HG02970 (cell line): ENCODE measurements at regions not wholly inside any gene's neighbourhood (a gene's known extent, or its start where the extent isn't known, plus 50 kb on each side); places are given as distances from the start of the nearest gene placed in this dataset.
A peak's percentile ranks its signal among the peaks of the same experiment; 100 is the strongest.
"Not testable (repeated sequence)": the region's sequence is repeated elsewhere in the genome, so short reads cannot be mapped to it uniquely, and the experiment has no call there.

Source experiments
- ATAC-seq: cut with Tn5 transposase; IDR thresholded peaks from one replicate; pipeline ENCODE4 v1.9.1; 2021; ENCODE audit warnings: mild to moderate bottlenecking, moderate library complexity, moderate number of reproducible peaks; ENCODE audit not compliant: unreplicated experiment, low FRiP score

DNA sequence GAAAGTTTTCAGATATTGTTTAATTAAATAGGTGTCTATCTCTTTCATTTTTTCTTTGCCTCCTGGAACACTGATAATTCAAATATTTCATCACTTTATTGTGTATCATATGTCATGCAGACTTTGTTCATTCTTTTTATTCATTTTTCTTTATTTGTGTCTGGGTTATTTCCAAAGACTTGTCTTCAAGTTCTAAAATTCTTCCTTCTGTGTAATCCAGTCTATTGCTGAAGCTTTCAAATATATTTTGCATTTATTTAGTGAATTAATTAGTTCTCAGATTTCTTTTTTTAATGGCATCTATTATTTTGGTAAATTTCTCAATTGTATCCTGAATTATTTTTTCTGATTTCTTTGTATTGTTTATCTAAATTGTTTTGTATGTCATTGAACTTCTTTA is 70.1 kb downstream of the ZNF330 start:
- no peak for ATAC-seq

GRCh38 chr4:141294306-141294705 is 73.6 kb downstream of the ZNF330 start:
- no peak for ATAC-seq

DNA sequence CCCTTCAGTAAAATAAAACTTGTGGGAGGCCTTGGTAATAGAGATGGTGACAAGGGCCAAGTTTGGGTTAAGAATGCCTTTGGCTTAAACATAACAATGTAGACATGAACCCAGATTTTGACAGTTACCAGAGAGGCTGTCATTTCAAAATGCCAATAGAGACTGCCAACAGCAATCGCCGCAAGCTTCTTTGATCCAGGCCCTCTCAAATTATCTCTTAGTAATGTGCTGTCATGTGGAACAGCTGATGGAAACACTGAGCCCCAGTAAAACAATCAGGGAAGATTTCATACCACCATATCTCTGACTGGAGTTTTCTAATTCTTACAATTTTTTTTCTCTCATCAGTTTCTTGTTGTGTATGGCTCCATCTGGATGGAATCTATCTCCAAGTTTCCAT is 80.5 kb downstream of the ZNF330 start:
- ATAC-seq, result no peak

- no peak for ATAC-seq
Observed at GRCh38 chr4:141302924-141303323, 82.2 kb downstream of the ZNF330 start.

- no peak for ATAC-seq
Observed at GRCh38 chr4:141304346-141304745, 83.7 kb downstream of the ZNF330 start.

- ATAC-seq, result no peak
Observed at GRCh38 chr4:141306331-141306730, 85.6 kb downstream of the ZNF330 start.

DNA sequence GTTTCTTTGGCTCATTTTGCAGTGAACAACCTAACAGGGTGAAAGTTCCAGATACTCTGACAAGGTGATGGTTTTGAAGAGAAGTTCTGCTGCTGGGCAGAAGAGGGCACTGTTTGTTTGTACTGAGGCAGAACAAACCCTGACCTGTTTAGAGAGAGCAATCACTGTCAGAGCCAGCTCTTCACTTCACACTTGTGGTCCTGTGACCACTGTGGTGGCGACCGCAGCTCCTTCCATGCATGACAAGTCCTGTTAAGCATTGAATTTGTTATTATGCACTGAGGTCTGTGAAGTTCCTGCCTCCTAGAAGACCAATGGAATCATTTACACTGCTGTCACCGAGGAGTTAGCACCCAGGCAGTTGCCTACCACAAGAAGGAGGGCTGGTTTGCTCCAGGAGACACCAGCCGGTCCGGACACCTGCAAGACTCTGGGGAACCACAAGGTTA is 86.6 kb downstream of the ZNF330 start:
- ATAC-seq, result peak; percentile 100

GRCh38 chr4:141309874-141310273 is 89.2 kb downstream of the ZNF330 start:
- no peak for ATAC-seq

GRCh38 chr4:141311246-141312204 is 90.8 kb downstream of the ZNF330 start:
- ATAC-seq, result no peak

GRCh38 chr4:141314627-141315026 is 93.9 kb downstream of the ZNF330 start:
- ATAC-seq, result no peak

DNA sequence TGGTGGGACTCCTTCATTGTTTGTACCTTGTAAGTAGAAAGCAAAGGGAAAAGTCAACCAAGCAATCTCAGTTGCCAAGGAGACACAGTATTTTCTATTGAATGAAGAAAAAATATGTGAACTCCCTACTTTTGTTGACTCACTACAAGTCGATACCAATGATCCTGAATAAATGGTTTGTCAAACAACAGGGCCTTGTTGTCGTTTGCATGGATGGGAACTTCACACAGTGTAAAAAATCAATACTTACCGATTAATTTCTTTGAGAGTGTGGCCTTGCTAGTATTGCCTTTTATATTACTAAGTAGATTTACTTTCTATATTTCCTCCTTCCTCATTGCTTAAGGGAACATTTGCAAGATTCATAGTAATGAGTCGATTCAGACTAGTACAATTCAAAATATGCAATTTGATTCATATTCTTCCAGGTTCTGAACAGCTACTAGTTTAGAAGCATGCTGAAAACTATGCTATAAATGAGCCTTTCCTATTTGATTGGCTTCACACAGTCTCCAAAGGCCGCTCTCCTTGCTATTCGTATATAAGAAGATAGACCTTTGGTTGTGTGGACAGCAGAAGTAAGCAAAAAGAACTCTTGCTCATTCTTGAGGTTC is 108.0 kb downstream of the ZNF330 start:
- ATAC-seq, result no peak

DNA sequence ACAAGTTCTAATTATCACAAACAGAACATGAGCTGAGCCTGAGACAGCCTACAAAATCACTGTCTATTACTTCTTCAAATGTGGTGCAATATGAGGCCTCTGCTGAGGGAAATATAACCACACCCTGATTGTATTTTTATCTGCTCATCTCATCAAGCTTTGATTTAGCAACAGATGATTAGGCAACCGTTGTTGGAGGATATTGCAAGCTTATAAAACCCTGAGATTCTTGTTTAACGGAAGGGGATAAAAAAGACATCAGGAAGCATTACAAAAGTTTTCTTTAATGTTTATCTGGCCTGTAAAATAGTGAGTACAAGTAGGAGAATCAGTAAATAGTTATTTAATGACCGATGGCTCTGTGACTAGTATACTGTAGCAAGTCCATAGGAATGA is 108.5 kb downstream of the ZNF330 start:
- ATAC-seq, result no peak

DNA sequence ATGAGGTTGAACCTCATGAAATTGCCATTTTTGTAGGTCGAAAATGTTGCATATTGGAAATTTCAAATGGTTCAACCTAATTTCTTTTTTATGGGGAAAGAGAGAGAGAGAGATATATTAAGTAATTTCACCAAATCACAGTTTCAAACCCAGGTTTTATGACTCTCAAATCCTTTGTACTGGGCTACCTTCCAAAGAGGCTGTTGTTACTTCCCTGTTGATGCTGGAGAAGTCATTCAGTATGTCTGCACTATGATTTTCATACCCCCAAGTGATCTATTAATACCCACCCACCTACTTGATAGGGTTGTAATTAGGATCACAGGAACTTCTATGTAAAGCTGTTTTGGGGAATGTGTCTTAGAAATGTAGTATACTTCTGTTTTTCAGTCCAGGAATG is 109.9 kb downstream of the ZNF330 start:
- no peak for ATAC-seq

GRCh38 chr4:141331534-141332358 is 111.1 kb downstream of the ZNF330 start:
- ATAC-seq, result no peak

DNA sequence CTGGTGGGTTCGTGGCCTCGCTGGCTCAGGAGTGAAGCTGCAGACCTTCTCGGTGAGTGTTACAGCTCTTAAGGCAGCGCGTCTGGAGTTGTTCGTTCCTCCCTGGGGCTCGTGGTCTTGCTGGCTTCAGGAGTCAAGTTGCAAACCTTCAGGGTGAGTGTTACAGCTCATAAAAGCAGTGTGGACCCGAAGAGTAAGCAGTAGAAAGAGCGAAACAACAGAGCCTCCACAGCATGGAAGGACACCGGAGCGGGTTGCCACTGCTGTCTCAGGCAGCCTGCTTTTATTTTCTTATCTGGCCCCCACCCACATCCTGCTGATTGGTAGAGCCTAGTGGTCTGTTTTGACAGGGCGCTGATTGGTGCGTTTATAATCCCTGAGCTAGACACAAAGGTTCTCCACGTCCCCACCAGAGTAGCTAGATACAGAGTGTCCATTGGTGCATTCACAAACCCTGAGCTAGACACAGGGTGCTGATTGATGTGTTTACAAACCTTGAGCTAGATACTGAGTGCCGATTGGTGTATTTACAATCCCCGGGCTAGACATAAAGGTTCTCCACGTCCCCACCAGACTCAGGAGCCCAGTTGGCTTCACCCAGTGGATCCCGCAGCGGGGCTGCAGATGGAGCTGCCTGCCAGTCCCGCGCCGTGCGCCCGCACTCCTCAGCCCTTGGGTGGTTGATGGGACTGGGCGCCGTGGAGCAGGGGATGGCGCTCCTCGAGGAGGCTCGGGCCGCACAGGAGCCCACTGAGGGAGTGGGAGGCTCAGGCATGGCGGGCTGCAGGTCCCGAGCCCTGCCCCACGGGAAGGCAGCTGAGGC is 111.9 kb downstream of the ZNF330 start:
- ATAC-seq, result not testable (repeated sequence)

- not testable (repeated sequence) for ATAC-seq
Observed at GRCh38 chr4:141333456-141334230, 112.9 kb downstream of the ZNF330 start.

GRCh38 chr4:141335166-141335565 is 114.5 kb downstream of the ZNF330 start:
- no peak for ATAC-seq

- ATAC-seq, result no peak
Observed at GRCh38 chr4:141338238-141338637, 117.5 kb downstream of the ZNF330 start.

- ATAC-seq, result no peak
Observed at GRCh38 chr4:141339391-141339790, 118.7 kb downstream of the ZNF330 start.
